HuH-7 (cell line): ENCODE measurements at regions not wholly inside any gene's neighbourhood (a gene's known extent, or its start where the extent isn't known, plus 50 kb on each side); places are given as distances from the start of the nearest gene placed in this dataset.
"Not testable (repeated sequence)": the region's sequence is repeated elsewhere in the genome, so short reads cannot be mapped to it uniquely, and the experiment has no call there.

ENCODE experiments used
- DNase-seq: peaks from one replicate; pipeline ENCODE4 v3.0.0; 2011; ENCODE audit warnings: low spot score

DNA sequence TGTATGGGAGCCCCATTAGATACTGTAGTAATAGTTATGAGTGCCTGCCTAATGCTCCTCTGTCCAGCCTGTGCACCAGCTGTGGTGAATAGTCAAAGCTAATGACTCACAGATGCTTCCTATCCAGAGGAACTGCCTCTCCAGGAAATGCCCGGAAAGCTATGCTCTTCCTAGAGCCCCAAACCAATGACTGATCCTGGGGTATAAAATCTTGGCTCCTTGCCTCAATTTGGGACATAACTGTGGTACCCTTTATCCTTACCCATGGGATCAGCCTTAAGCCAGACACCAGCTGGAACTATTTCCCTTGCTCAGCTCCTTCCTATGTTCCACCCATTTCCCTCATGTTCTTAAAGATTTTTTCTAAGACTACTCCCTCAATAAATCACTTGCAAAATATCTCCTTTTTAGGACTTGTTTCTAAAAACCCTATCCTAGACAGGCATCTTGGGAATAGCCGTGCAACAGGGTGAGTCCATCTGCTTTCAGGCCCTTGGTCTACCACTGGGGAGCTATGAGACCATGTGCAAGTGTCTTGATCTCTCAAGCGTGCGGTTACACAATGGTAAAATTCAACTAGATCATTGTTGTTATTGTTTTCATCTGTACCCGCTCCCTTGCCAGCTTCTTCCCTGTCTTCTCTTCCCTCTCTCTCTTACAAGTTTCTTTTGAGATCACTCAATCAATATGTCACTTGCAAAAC lies 283.7 kb downstream of the BTBD3 start:
- no peak for DNase-seq

DNA sequence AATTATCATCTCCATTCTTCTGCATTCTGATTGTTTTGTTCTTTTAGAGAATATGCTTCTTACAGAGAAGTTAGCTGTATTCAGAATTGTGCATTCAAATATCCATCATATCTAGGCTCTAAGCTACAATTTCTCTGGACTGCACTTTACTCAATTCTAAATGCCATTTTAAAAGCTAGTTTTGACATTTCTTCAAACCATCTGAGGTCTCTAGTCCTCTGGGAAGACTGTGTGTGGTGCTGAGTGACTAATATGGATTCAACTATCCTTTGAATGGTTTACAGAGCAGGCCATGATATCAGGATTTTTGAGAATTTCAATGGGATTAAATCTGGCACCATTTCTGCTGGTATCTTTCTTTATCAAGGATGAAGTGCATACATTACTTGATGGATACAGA lies 285.7 kb downstream of the BTBD3 start:
- no peak for DNase-seq

DNA sequence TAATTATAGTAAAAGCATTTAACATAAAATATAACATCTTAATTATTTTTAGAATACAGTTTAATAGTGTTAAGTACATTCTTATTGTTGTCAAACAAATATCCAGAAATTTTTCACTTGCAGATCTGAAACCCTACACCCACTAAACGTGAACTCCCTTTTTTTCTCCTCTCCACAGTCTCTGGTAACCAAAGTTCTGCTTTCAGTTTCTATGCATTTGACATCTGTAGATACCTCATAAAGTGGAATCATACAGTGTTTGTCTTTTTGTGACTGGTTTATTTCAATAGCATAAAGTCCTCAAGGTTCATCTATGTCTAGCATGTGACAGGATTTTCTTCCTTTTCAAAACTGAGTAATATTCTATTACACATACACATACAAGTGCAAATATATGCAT lies 286.3 kb downstream of the BTBD3 start:
- DNase-seq = no peak

DNA sequence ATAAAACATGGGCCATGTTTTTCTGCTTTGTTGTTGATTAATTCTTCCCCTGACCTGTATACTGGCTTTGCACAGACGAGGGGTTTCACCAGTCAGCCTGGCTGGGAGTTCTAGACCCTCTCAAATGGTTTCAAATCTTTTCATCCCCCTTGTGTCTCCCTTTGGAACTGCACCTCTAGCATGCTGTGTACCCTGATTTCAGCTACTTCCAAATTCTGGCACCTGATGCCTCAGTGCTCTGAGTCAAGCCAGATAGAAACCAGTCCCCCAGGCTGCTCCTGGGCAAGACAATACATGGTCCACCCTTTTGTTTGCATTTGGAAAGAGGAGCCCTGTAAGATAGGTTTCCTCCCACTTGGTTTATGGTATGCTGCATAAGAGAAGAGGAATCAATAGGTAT lies 290.2 kb downstream of the BTBD3 start:
- DNase-seq = peak; percentile 24

DNA sequence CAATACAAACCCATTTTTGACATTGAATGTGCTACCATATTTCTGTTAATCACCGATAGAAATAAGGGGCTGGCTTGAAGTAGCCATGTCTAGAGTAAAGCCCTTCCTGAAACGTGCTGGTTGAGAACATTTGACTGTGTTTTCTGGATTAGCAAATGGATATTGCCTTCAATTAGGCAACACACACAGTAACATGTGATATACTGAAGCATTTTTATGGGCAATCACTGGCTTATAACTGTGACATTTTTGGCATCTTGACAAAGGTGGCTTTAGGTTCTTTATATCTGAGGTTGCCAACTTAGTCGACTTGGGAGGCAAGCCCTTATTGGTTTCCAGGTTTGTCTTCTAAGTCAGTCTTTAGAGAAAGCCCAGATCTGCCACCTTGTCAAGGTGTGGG lies 292.9 kb downstream of the BTBD3 start:
- DNase-seq = no peak

DNA sequence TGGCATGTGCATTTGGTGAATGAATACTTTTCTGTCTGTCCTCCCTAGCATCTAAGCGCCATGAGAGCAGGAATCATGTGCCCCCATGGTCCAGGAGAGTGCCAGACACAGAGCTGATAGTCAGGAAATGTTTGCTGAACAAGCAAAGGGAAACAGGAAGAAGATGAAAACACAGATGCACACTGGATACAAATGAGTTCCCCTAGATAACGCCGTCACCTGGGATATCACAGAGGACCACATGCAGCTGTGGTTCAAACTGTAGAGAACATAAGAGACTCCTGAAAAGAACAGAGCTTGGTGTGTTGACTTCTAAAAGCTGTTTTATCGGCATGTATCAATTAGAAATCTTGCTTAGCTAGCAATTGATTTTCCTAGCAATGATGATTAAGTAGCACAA lies 293.7 kb downstream of the BTBD3 start:
- no peak for DNase-seq

DNA sequence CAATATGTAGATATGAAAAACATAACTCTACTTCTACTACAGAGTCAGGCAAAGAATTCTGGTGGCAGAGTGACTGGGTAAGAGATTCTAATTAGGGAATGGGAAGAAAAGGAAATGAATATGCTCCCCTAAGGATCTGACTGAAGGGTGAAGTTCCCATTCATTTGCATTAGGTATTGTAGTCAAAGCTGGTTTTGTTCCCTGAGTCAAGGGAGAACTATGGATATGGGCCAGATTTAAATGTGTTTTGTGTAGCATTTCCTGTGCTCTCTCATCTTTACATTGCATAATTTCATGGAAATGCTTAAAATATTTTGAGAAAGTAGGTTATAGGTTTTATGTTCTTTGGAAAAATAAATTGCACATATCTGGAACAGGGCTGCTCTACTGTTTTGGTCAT lies 299.7 kb downstream of the BTBD3 start:
- no peak for DNase-seq

DNA sequence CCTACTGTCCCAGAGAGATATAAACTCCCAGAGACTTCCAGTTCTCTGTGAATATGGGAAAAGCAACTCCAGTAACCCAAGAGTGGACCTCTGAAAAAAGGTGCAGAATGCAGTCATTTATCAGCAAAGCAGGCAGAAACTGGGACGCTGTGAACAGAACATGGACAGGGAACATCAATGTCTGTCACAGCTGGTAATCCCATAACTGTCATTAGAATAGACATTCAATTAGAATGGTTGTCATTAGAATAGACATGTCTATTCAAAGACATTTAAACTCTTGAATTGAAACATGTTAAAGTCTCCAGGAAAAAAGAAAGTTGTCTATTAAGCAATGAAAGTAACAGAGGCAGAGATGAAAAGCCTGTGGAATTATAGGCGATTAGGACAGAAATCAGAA lies 302.1 kb downstream of the BTBD3 start:
- DNase-seq = no peak

DNA sequence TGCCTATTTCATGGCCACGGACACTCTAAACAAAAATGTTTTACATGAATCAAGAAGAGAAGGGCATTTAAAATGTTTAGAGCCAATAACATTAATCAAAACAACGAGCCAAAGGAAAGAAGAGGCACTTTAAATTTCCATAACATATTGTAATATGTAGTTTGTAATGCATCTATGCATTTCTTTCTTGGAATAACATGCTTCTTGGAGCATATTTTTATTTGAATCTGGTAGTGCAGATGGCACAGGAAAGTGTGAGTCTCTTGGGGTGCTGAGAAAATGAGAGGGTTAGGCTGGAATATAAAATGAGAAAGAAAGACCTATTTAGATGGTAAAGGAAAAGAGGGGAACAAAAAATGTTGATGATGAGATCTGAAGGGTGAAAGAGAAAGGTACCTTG lies 305.4 kb downstream of the BTBD3 start:
- no peak for DNase-seq

DNA sequence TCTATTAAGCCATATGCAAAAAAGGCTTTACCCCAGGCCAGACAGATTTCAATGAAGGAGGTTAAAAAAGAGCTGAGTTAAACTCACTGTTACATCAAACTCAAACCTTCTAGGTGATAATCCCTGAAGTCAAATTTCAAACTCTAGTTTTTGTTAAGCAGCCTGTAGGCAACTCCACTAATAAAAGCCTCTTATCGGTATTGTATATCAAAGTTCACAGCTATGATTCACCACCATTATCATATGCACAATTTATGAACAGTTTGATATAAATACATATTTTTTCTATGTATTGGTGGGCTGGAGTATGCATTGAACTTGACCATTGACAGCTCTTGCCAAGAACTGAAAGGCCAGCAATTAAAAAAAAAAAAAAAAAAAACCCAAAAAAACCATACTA lies 308.2 kb downstream of the BTBD3 start:
- no peak for DNase-seq

DNA sequence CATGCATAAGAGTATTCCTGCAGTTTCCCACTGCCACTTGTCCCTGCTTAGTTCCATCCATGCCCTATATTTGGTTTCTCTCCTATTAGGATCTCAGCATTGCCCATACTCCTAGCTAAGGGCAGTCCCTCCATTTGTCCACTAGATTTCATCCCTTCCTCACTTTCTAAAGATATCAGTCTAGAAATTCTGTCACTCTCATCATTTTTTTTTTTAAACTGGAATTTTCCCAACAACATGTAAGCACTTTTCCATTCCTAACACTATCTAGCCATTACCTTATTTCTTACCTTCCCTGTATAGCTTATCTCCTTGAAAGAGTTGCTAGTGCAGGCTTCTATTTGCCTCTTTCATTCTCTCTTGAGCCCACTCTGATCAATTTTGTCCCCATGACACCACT lies 312.2 kb downstream of the BTBD3 start:
- no peak for DNase-seq

DNA sequence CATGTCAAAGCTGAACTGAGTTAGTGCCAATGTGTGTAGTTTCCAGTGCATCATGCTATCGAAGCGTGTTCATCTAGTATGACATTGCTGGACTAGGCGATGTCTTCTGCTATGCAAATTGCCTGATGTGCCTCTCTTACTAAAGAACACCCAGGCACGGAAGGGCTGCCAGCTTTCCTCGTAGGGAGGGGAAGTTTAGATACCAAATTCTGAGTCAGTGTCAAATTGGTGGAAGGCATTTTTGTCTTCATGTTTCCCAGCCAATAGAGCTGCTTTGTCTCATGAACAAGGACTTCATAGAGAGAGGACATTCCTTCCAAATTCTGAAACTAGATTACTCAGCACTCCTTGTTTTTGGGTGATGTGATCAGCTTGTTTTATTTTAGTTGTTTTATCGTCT lies 320.1 kb downstream of the BTBD3 start:
- no peak for DNase-seq

DNA sequence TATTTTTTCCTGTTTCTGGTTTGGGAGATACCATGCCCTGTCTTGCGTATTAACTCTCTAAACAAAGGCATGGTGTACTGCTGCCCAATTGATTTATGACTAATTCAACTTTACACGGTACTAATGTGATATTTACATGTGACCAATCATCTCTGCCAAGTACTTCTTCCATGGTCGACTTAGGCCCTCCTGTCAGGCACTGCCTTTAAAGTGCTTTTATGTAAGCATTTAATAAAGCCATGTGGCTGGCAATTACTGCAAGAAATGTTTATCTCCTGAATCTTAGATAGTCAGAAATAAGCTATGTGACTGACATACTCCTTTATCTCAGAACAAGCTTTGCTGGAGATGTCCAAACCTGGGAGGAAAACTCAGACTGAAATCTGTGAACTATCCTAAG lies 323.4 kb downstream of the BTBD3 start:
- DNase-seq = no peak

DNA sequence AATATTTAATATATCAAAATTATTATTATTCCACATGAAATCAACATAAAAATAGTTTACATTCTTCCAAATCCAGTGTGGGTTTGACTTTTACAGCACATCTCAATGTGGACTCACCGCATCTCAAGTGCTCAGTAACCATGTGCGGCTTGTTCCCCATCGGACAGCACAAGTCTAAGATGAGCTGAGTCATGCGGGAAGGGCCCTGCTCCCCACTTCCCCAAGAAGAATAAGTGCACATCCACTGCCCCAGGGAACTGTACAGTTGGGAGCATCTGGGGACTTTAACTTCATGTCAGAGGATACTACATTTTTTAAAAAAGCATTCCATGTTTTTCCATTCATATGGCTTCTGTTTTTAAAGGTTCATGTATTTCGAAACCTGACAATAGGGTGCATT lies 325.6 kb downstream of the BTBD3 start:
- DNase-seq = no peak

DNA sequence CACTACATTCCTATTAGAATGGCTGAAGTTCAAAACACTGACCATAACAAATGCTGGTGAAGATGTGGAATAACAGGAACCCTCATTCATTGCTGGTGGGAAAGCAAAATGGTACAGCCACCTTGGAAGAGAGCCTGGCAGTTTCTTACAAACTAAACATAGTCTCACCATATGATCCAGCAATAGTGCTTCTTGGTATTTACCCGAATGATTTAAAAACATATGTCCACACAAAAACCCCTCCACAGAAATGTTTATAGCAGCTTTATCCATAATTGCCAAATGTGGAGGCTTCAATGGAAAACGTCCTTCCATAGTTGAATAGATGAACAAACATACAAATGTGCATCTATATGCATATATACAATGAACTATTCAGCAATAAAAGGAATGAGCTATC lies 330.8 kb downstream of the BTBD3 start:
- DNase-seq = no peak

DNA sequence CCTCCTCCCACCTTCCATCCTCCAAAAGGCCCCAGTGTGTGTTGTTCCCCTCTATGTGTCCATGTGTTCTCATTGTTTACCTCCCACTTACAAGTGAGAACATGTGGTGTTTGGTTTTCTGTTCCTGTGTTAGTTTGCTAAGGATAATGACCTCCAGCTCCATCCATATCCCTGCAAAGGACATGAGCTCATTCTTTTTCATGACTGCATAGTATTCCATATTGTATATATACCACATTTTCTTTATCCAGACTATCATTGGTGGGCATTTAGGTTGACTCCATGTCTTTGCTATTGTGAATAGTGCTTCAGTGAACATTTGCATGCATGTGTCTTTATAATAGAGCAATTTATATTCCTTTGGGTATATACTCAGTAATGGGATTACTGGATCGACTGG lies 333.0 kb downstream of the BTBD3 start:
- DNase-seq = not testable (repeated sequence)

DNA sequence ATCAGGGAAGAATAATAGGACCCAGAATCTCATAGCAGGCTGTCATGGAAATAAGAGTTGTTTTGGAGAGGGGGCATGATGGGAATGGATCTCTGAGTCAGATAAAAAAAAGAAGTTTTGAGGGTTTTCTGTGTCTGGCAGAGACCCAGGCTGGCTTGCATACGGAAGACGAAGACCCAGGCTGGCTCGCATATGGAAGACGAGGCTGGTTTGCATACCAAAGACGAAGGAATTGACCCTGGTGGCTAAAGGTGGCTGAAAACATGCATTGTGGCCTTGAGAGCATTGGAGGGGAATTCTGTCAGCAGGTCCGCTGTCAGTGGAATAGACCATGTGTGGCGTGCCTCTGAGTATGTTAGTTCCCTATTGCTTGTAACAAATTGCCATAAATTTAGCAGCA lies 335.1 kb downstream of the BTBD3 start:
- no peak for DNase-seq

DNA sequence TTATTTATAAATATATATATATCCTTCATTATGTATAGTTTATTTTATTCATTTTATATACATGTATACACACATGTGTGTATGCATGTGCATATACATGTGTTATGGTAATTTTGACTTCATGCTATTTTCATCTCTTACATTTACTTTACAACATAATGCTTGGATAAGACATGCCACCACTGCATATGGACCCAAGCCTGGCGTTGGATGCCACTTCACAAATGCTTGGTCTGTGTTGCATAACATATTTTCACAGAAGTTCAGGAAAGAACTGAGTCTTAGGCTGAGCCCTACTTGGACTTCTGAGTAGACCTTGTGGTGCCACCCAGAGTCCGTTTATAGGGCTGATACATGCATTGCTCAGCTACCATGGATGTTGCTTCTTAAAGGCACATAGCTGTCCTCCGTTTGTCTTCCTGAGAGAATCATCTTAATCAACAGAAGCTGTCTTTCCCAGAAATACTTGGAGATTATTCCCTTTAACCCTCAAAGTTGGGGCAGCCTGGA lies 337.8 kb downstream of the BTBD3 start:
- DNase-seq = no peak

DNA sequence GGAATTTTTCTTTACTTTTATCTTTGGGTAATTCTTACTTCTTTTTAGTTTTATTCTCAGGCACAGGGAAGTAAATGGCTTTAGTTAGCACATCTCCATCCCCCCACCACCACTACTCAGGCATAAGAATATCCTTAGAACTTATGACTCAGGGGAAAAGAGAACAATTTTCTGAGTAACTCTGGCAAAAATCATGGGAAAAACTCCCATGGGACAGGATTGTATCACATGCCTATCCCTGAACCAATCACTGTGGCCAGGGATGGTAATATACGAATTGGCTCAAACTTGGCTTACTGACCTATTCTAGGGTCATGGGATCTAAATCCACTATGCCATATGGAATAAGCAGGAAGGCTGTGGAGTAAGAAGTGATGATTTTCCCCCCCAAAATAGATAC lies 339.1 kb downstream of the BTBD3 start:
- DNase-seq = no peak

DNA sequence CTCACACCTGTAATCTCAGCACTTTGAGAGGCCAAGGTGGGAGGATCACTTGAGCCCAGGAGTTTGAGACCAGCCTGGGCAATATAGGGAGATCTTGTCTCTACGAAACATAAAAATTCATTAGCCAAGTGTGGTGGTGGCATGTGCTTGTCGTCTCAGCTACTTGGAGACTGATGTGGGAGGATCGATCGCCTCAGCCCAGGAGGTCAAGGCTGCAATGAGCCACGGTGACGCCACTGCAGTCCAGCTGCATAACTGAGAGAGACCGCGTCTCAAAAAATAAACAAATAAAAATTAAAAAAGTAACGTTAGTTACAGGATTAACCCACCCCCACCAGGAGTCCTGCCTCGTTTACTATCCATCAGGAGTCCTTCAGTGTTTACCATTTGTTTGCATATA lies 345.1 kb downstream of the BTBD3 start:
- no peak for DNase-seq

DNA sequence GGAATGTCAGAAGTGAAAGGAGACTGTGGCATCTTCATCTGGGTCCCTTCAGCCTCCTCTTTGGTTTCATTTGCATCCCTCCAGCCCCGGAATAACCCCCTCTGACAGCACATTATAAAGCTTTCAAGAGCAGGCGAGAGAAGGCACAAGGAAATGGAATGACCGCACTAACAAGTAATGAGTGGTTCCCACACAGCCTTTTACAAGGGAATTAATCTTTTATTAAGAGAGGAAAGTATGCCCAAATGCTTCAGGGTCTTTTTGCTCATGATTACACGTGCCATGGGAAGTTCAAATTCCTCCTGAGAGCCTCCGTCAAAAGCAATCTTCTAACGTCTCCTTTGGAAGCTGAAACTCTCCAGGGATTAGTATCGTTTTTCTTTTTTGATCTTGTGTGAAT lies 347.0 kb downstream of the BTBD3 start:
- no peak for DNase-seq

DNA sequence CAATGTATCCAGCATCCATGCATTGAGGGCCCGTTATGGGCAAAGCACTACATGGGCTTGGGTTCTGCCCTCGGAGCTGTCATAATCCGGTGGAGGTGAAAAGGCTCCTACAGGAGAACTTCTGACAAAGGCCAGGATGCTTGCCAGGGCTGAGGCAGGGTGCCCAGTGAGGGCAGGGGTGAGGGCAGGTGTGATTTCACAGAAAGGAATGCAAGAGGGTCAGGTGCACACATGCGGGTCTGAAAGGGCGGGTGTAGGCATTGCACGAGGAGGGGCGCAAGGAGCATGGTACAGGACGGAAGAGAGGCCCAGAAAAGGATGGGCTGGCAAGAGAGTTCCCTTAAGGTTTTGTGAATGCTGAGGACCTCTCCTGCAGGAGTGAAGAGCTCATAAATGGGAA lies 348.0 kb downstream of the BTBD3 start:
- no peak for DNase-seq

DNA sequence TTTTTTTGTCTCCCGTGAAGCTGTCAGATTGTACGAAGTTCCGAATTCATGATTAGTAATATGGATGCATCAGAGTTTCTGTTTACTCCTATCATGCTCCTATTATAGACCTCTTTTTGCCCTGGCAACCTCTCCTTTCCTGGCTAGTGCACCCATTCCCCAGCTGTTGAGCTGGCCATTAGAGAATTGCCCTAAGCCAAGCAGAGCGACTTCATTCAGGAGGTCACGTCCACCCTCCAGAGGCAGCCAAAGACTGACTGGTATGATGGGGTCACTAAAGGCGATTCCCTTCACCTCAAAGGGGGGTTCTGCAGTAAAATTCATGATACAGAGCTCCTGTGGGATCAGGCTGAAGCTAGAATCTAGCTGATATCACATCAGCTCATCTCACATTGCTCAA lies 351.9 kb downstream of the BTBD3 start:
- no peak for DNase-seq

DNA sequence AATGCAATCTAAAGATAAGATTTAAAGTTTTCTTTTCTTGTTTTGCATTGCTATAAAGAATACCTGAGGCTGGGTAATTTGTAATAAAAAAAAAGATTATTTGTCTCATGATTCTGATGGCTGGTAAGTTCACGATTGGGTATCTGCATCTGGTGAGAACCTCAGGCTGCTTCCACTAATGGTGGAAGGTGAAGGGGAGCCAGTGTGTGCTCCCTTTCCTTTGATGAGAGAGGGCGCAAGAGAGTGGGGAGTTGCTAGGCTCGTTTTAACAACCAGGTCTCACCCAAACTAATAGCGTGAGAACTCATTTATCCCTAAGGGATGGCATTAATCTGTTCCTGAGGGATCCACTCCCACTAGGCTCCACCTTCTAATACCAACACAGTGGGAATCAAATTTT lies 353.2 kb downstream of the BTBD3 start:
- DNase-seq = no peak
